Skin epidermis (tissue), 12 donors: ENCODE measurements at regions not wholly inside any gene's neighbourhood (a gene's known extent, or its start where the extent isn't known, plus 50 kb on each side); places are given as distances from the start of the nearest gene placed in this dataset.
"Not testable (repeated sequence)": the region's sequence is repeated elsewhere in the genome, so short reads cannot be mapped to it uniquely, and the experiment has no call there.

ENCODE experiments used
- H3K27ac ChIP-seq, 21 experiments: fragments of 200-600 bp; sonication (generic) in 11 of 21; one replicate each; pipeline ENCODE4 v1.5.0; 2020; ENCODE audit warnings: mild to moderate bottlenecking in 3 of 21, inconsistent platforms in 2 of 21, moderate library complexity in 2 of 21
- H3K4me3 ChIP-seq, 7 experiments: fragments of 200-600 bp; sonication (generic) in 2 of 7; one replicate each; pipeline ENCODE4 v1.5.0; 2020; ENCODE audit warnings: inconsistent platforms in 2 of 7, mild to moderate bottlenecking in 2 of 7, moderate library complexity in 1 of 7

DNA sequence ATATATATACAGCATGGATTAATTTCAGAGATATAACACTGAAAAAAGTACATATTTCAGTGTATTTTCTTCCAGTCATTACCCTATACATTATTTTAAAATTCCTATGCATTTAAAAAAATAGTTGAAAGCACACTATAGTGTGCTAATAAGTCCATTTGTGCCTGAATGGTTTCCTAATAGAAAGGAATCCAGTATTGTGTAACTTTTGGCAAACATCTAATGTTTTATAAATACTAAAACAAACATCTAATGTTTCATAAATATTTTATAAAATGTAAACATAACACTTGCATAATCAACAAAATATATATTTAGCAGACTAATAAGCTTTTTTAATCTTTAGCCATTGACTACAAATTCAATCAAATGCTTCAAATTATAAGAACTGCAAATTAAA is 126.6 kb upstream of the FIBIN start:
- no peak overlapping the region for H3K27ac ChIP-seq
- no peak overlapping the region for H3K4me3 ChIP-seq

GRCh38 chr11:26878959-26879581 is 114.8 kb upstream of the FIBIN start:
- Histone ChIP-seq H3K27ac (no peak overlapping the region), H3K4me3 (no peak overlapping the region)

DNA sequence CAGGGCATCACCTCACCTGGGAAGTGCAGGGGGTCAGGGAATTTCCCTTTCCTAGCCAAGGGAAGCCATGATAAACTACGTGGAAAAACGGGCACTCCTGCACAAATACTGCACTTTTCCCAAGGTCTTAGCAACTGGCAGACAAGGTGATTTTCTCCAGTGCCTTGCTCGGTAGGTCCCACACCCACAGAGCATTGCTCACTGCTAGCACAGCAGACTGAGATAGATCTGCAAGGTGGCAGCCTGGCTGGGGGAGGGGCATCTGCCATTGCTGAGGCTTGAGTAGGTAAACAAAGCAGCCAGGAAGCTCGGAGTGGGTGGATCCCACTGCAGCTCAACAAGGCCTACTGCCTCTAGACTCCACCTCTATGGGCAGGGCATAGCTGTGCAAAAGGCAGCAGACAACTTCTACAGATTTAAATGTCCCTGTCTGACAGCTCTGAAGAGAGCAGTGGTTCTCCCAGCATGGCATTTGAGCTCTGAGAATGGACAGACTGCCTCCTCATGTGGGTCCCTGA is 111.5 kb upstream of the FIBIN start:
- not testable (repeated sequence) for H3K4me3 ChIP-seq, H3K27ac ChIP-seq

- H3K27ac ChIP-seq, result no peak overlapping the region
- no peak overlapping the region for H3K4me3 ChIP-seq
Measured at GRCh38 chr11:26891501-26891900, 102.4 kb upstream of the FIBIN start.

DNA sequence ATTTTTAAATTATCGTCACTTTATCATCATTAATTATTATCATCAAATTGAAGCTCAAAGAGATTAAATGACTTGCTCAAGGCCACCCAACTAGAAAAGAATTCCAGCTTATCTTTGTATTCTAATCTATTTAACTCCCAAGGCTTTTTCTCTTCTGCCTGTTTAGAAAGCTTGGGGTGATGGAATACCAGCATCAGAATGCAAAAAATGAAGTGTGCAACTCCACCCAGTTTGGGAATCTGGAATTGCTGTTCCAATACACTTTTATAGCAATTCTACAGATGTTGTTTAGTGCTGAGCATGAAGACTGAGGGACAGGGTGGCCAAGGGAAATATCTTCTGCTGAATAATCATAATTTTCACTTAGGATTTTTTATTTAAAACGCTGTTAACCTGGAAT is 97.2 kb upstream of the FIBIN start:
- no peak overlapping the region for H3K4me3 ChIP-seq
- no peak overlapping the region for H3K27ac ChIP-seq

DNA sequence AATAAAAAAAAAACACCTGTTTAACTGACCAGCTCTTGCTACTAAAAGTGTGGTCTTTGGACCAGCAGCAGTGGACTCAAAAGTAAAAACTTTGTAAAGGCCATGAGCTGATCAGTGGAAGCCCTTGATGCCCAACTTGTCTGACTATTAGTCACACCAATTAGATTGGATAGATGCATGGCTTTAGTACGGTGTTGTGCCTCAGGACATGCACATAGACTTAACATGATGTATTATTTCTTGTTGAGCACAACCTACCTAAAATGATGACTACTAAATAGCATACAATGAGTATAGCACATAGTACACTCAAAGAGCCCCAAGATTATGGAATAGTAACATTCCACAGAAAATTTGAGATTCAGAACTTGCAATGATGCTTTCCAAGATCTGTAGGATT is 95.1 kb upstream of the FIBIN start:
- Histone ChIP-seq H3K27ac (no peak overlapping the region), H3K4me3 (no peak overlapping the region)

DNA sequence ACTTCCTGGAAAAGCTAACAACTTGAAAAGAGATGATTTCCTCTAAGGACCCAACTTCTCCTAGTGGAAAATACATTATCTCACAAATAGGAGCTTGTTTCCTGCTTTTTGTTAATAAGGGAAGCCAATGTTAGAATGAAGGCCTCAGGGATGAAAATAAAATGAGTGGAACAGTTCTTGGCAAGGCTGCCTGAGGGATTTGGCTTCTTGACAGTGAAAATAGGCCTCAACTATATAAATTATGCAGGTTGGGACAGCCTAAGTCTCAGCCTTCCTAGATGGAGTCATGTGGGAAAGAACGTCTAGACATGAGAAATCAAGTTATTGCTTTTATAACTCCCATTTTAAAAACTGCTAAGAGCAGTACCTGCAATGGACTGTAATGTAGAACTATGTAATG is 92.8 kb upstream of the FIBIN start:
- no peak overlapping the region for H3K27ac ChIP-seq
- H3K4me3 ChIP-seq, result no peak overlapping the region

GRCh38 chr11:26904132-26904531 is 89.8 kb upstream of the FIBIN start:
- no peak overlapping the region for H3K27ac ChIP-seq
- H3K4me3 ChIP-seq, result no peak overlapping the region

- H3K4me3 ChIP-seq, result no peak overlapping the region
- no peak overlapping the region for H3K27ac ChIP-seq
Measured at GRCh38 chr11:26904801-26905200, 89.1 kb upstream of the FIBIN start.

- H3K27ac ChIP-seq, result no peak overlapping the region
Measured at GRCh38 chr11:26905368-26905767, 88.5 kb upstream of the FIBIN start.

DNA sequence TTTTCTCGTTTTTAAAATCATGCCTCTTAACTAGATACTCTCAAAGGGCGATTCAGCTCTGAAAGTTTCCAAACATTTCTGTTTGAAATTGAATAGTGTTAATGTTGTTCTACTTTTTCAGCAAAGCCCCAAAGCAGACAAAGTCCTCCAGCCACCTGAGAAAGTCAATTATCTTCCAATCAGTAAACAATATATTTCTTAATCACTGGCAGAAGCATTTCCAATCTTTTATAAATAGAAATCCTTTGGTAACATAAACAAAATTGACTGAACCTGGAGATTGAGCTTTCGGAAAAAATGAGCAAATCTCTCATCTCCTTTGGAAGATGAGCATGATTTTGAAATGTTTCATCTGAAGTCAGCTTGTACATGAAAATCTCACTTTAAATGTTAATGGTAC is 84.4 kb upstream of the FIBIN start:
- Histone ChIP-seq H3K4me3 (no peak overlapping the region), H3K27ac (no peak overlapping the region)

More at GRCh38 chr11:26905368-26905767, 88.5 kb upstream of the FIBIN start:
- H3K4me3 ChIP-seq, result no peak overlapping the region

DNA sequence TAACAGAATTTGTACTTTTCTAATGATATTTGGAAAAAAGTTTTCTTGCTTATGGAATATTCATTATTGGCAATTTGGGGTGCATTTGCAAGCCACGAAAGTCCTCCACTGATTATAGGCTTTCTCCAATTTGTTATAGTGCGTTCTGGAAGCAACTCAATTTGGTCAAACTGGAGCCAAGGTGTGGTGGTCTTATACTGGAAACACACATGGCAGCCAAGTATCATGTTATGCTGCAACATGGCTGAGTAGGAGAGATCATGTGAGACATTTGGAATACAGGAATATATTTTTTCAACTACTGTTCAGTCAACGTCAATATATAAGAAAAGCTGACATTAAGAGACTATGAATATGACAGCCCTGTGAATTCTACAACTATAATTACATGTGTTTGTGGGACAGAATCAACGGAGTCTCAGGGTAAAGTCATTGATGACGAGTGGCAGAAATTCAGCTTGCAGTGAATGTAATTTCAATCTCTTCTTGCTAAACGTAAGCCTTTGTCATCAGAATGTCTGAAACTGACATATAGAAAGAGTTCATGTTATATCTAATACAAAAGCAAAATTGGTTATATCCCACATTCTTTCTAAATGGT is 83.8 kb upstream of the FIBIN start:
- H3K27ac ChIP-seq, result no peak overlapping the region

DNA sequence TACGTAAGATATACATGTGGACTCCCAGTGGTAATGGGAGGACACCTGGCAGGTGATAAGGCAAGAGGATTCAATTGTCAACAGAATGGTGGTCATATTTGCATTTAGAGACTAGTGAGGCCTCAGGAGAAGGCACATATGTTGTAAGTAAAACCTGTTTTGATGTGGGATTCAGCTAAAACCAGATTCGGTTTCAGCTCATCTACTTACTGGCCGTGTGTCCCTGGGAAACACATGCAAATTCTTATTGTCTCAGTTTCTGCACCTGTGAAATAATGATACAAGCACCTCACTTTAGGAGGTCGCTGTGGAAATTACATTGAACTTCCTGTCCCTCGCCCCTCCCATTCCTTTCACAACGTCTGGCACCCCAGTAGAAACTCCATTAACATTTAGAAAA is 78.9 kb upstream of the FIBIN start:
- Histone ChIP-seq H3K4me3 (no peak overlapping the region), H3K27ac (no peak overlapping the region)

More for the DNA sequence above, 83.8 kb upstream of the FIBIN start:
- no peak overlapping the region for H3K4me3 ChIP-seq

- Histone ChIP-seq H3K4me3 (no peak overlapping the region), H3K27ac (no peak overlapping the region)
Measured at GRCh38 chr11:26916805-26917204, 77.1 kb upstream of the FIBIN start.

DNA sequence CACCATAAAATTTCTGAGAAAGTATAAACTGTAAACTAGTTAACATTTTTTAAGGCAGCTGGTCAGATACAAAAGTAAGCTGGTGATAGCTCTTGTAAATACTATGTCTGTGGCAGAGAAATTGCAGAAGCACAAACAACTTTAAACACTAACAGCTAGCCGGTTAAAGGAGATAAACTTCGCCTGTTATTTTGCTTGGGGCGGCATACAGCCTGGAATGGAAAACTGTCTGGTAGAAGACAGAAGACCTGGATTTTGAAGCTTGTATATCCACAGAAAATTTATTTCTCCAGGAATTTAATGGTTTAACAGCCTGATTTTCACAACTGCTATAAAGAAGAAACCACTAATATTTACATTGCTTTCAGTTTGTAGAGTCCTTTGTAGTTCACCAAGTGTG is 65.3 kb upstream of the FIBIN start:
- Histone ChIP-seq H3K27ac (no peak overlapping the region), H3K4me3 (no peak overlapping the region)

- H3K27ac ChIP-seq, result peak overlapping the region in 5 of 21 experiments; percentile 7 to 33 (median 29)
- H3K4me3 ChIP-seq, result no peak overlapping the region
Measured at GRCh38 chr11:26929806-26930517, 64.0 kb upstream of the FIBIN start.

DNA sequence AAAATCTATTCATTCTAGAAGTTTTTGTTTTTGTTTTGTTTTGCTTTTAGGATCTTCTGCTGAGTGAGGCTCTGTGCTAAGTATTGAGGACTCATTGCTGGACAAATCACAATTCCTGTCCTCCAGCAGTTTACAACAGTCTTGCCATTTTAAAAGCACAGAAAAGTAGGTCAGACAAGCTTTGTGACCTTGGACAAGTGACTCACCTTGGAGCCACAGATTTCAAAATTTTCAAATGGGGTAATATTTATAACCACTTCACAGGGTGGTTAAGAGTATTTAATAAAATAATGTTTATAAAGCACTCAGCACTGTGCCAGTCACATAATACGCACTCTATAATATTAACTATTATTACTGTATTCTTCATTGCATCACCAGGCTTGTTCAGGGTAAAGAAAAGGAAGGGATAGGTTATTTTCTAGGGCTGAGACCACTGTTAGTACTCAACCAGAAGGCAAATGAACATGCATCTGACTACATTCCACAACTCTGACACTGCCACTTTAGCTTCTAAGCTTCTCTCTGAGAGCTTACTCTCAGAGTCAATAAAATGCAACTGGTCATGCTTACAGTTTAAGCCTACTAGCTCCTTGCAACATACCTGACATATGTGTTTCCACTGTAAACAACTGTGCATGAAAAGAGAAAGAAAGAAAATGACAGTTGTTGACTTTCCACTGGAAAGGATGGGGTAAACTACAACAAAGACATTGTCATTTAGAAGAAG is 63.2 kb upstream of the FIBIN start:
- H3K27ac ChIP-seq, result peak overlapping the region in 9 of 21 experiments; percentile 15 to 40 (median 29)
- H3K4me3 ChIP-seq, result no peak overlapping the region

- Histone ChIP-seq H3K4me3 (no peak overlapping the region), H3K27ac (peak overlapping the region in 7 of 21 experiments; percentile 26 to 59 (median 43))
Measured at GRCh38 chr11:26931248-26931631, 62.7 kb upstream of the FIBIN start.

DNA sequence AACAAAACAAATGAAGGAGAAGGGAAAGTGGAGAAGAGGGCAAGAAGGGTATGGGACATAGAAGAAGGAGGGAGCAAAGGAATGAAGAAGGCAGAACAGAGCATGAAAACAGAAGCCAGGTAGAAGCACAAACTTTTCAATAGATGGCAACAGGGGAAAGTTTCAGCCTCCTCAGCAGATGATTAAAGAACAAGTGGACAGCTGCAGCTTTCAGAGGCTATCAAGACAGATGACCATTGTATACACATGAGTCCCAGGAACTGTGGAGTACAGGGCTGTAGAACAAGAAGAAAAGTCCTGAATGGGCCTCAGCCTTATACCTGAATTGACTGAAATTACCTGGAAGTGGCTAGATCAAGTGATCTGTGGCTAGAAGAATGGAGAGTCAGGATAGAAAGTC is 62.0 kb upstream of the FIBIN start:
- H3K4me3 ChIP-seq, result no peak overlapping the region
- peak overlapping the region in 7 of 21 experiments; percentile 5 to 59 (median 43) for H3K27ac ChIP-seq

DNA sequence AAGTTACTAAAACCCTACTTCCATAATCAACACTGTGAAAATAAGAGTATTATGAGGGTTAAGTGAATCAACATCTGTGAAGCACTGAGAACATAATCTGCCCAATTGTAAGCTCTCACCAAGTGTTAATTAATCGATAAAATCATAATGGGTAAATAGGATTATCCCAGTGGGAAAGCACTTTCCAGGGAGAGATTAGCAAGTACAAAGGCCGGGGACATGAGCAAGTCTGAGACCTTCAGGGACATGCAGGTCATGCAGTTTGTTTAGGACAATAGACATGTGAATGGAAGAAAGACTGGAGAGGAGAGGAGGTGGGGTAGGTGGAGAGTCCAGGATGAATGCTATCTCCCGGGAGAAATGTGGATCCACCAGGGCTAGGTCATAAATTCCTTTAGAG is 57.8 kb upstream of the FIBIN start:
- Histone ChIP-seq H3K27ac (no peak overlapping the region), H3K4me3 (no peak overlapping the region)
